Activated naive CD8-positive, alpha-beta T cell treated with anti-CD3 and anti-CD28 coated beads, Interleukin-2, amount 10 ng/mL, durations not matched to agents 7 days and 5 days (primary cell): ENCODE measurements at regions not wholly inside any gene's neighbourhood (a gene's known extent, or its start where the extent isn't known, plus 50 kb on each side); places are given as distances from the start of the nearest gene placed in this dataset.

Experiments
- ATAC-seq: fragments of 150-1000 bp; cut with Tn5 transposase; one replicate; pipeline ENCODE4 v1.10.0; 2021; ENCODE audit warnings: low read depth, moderate library complexity
- POLR2A ChIA-PET: fragments of 350-600 bp; sonication (Branson Sonifier 250); formaldehyde crosslinking; loops from one replicate; lab custom pipeline; 2021; ENCODE audit warnings: antibody characterized with exemption; lab: Charles Lee
- DNase-seq: peaks from one replicate; pipeline ENCODE4 v3.0.0; 2021
- H3K27ac Mint-ChIP-seq: one replicate; pipeline ENCODE4 v1.8.0; 2022; ENCODE audit warnings: mild to moderate bottlenecking, mixed read lengths
- H3K27me3 Mint-ChIP-seq: one replicate; pipeline ENCODE4 v1.8.0; 2022; ENCODE audit warnings: mild to moderate bottlenecking, moderate library complexity, mixed read lengths
- H3K36me3 Mint-ChIP-seq: one replicate; pipeline ENCODE4 v1.8.0; 2021; ENCODE audit warnings: mild to moderate bottlenecking, mixed read lengths
- H3K4me1 Mint-ChIP-seq: one replicate; pipeline ENCODE4 v1.8.0; 2021; ENCODE audit warnings: mixed read lengths
- H3K4me3 Mint-ChIP-seq: one replicate; pipeline ENCODE4 v1.8.0; 2022; ENCODE audit warnings: mild to moderate bottlenecking, moderate library complexity, mixed read lengths
- H3K9me3 Mint-ChIP-seq: one replicate; pipeline ENCODE4 v1.8.0; 2021; ENCODE audit warnings: mixed read lengths

- POLR2A ChIA-PET: no interaction called here
- no peak overlapping the region for H3K4me3 Mint-ChIP-seq
- ATAC-seq: no peak
- DNase-seq: no peak
- no peaks in the 10 kb centered on the region for H3K36me3 Mint-ChIP-seq
- H3K27ac Mint-ChIP-seq: no peak overlapping the region
- peaks cover 2% of the 10 kb centered on the region for H3K9me3 Mint-ChIP-seq
- H3K4me1 Mint-ChIP-seq: no peaks in the 10 kb centered on the region
- H3K27me3 Mint-ChIP-seq: no peaks in the 10 kb centered on the region
Observed at GRCh38 chr6:147003186-147003585, 201.0 kb upstream of the STXBP5 start.

- POLR2A ChIA-PET: no interaction called here
Observed at GRCh38 chr6:147005499-147005898, 198.7 kb upstream of the STXBP5 start.

DNA sequence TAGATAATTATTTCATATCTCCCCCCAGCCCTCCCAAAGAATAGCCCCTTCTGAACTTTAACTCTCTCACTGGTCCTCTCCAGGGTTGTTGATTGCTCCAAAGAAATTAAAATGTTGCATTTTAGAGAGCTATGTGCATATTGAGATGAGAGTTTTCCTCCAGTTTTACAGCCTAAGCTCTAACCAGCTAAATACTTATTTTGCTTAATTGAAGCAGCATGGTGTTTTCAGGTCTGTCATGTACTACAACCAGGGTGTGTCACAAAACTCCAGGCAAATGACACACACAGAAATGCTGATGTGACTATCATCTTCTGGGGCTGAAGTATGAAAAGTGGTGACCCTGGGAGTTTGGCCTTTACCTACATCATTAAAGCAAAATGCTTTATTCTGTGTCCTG, 196.8 kb upstream of the STXBP5 start:
- H3K4me3 Mint-ChIP-seq: no peak overlapping the region
- H3K27me3 Mint-ChIP-seq: no peaks in the 10 kb centered on the region
- peaks cover 4% of the 10 kb centered on the region for H3K9me3 Mint-ChIP-seq
- ATAC-seq (no peak), DNase-seq (no peak)
- H3K27ac Mint-ChIP-seq: no peak overlapping the region
- POLR2A ChIA-PET: no interaction called here
- no peaks in the 10 kb centered on the region for H3K4me1 Mint-ChIP-seq
- peaks cover 2% of the 10 kb centered on the region for H3K36me3 Mint-ChIP-seq

More at GRCh38 chr6:147005499-147005898, 198.7 kb upstream of the STXBP5 start:
- H3K4me3 Mint-ChIP-seq: no peak overlapping the region
- no peak for DNase-seq
- H3K27ac Mint-ChIP-seq: no peak overlapping the region
- H3K9me3 Mint-ChIP-seq: peaks cover 4% of the 10 kb centered on the region
- H3K36me3 Mint-ChIP-seq: peaks cover 2% of the 10 kb centered on the region
- no peak for ATAC-seq
- no peaks in the 10 kb centered on the region for H3K4me1 Mint-ChIP-seq
- H3K27me3 Mint-ChIP-seq: no peaks in the 10 kb centered on the region

DNA sequence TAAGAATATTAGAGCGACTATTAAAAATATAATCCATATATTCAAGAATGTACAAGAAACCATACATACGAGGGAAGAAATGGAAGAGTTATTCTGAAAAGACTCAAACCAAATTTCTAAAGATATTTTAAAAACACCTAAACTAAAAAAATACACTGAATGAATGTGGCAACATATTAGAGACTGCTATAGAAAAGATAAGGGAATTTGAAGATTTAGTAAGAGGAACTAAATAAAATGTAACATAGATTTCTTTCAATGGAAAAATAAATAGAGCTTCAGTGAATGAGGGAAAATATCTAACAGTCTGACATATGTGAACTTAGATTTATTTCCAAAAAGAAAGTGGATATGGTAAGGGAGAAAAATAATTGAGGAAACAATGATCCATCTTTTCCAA, 194.9 kb upstream of the STXBP5 start:
- POLR2A ChIA-PET: no interaction called here
- Mint-ChIP-seq H3K9me3 (peaks cover 3% of the 10 kb centered on the region), H3K27me3 (no peaks in the 10 kb centered on the region), H3K4me3 (no peak overlapping the region), H3K27ac (no peak overlapping the region), H3K4me1 (no peaks in the 10 kb centered on the region), H3K36me3 (peaks cover 2% of the 10 kb centered on the region)
- no peak for ATAC-seq
- no peak for DNase-seq

GRCh38 chr6:147015674-147016073, 188.5 kb upstream of the STXBP5 start:
- DNase-seq (no peak), ATAC-seq (no peak)
- Mint-ChIP-seq H3K27ac (no peak overlapping the region), H3K4me3 (no peak overlapping the region), H3K9me3 (no peaks in the 10 kb centered on the region), H3K27me3 (no peaks in the 10 kb centered on the region), H3K36me3 (no peaks in the 10 kb centered on the region), H3K4me1 (no peaks in the 10 kb centered on the region)
- POLR2A ChIA-PET: no interaction called here

GRCh38 chr6:147016440-147016839, 187.8 kb upstream of the STXBP5 start:
- DNase-seq (no peak), ATAC-seq (no peak)
- no peak overlapping the region for H3K27ac Mint-ChIP-seq
- H3K27me3 Mint-ChIP-seq: no peaks in the 10 kb centered on the region
- POLR2A ChIA-PET: no interaction called here
- H3K36me3 Mint-ChIP-seq: no peaks in the 10 kb centered on the region
- no peaks in the 10 kb centered on the region for H3K4me1 Mint-ChIP-seq
- no peak overlapping the region for H3K4me3 Mint-ChIP-seq
- H3K9me3 Mint-ChIP-seq: no peaks in the 10 kb centered on the region

GRCh38 chr6:147017153-147017552, 187.1 kb upstream of the STXBP5 start:
- Mint-ChIP-seq H3K27me3 (no peaks in the 10 kb centered on the region), H3K9me3 (no peaks in the 10 kb centered on the region), H3K4me3 (no peak overlapping the region), H3K27ac (no peak overlapping the region), H3K4me1 (no peaks in the 10 kb centered on the region), H3K36me3 (no peaks in the 10 kb centered on the region)
- DNase-seq (no peak), ATAC-seq (no peak)
- POLR2A ChIA-PET: no interaction called here

- Mint-ChIP-seq H3K36me3 (no peaks in the 10 kb centered on the region), H3K9me3 (no peaks in the 10 kb centered on the region), H3K27me3 (no peaks in the 10 kb centered on the region), H3K4me3 (no peak overlapping the region), H3K4me1 (no peaks in the 10 kb centered on the region), H3K27ac (no peak overlapping the region)
- DNase-seq (no peak), ATAC-seq (no peak)
- POLR2A ChIA-PET: no interaction called here
Observed at GRCh38 chr6:147019001-147019400, 185.2 kb upstream of the STXBP5 start.

- H3K27ac Mint-ChIP-seq: no peak overlapping the region
- no peaks in the 10 kb centered on the region for H3K4me1 Mint-ChIP-seq
- H3K27me3 Mint-ChIP-seq: no peaks in the 10 kb centered on the region
- H3K9me3 Mint-ChIP-seq: no peaks in the 10 kb centered on the region
- H3K4me3 Mint-ChIP-seq: no peak overlapping the region
- no peaks in the 10 kb centered on the region for H3K36me3 Mint-ChIP-seq
- POLR2A ChIA-PET: no interaction called here
- ATAC-seq: no peak
- DNase-seq: no peak
Observed at GRCh38 chr6:147022041-147022440, 182.2 kb upstream of the STXBP5 start.

DNA sequence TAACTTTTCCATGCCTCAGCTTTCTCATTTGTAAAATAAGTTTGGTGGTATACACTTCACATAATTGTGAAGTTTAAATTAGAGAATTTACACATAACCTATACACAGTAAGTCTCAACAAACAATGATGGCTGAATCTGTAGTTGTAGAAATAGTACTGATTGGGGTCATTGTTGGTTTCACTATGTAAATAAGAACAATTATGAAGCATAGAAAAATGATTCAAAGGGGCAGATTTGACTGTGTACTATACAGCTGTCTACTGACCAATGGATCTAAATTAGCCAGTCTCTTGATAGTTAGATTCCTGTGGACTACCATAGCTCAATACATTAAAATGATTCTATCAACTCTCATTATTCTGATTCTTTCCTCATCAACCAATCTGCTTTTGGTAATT, 181.1 kb upstream of the STXBP5 start:
- POLR2A ChIA-PET: no interaction called here
- ATAC-seq (no peak), DNase-seq (no peak)
- no peak overlapping the region for H3K4me3 Mint-ChIP-seq
- no peaks in the 10 kb centered on the region for H3K9me3 Mint-ChIP-seq
- H3K27me3 Mint-ChIP-seq: no peaks in the 10 kb centered on the region
- no peaks in the 10 kb centered on the region for H3K4me1 Mint-ChIP-seq
- H3K36me3 Mint-ChIP-seq: no peaks in the 10 kb centered on the region
- no peak overlapping the region for H3K27ac Mint-ChIP-seq

DNA sequence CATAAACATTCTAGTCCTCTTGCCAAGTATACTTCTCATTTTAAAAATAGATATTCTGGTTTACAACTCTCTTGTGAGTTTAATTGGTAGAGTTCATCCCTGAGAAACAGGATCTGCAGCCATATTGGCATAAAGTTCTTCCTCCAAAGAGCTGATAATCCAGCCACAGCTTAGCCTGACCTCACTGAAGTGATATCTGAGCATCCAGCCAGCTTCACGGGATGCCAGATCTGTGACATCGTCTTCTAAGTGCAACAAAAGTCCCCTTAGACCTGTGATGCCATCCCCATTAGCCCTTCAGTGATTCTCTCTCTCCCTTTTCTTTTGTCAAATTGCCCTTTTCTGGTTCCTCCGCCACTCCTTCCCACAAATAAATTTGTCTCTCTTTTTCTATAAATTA, 180.6 kb upstream of the STXBP5 start:
- Mint-ChIP-seq H3K4me1 (no peaks in the 10 kb centered on the region), H3K4me3 (no peak overlapping the region), H3K27ac (no peak overlapping the region), H3K36me3 (no peaks in the 10 kb centered on the region), H3K27me3 (no peaks in the 10 kb centered on the region), H3K9me3 (no peaks in the 10 kb centered on the region)
- DNase-seq: no peak
- no peak for ATAC-seq
- POLR2A ChIA-PET: no interaction called here

DNA sequence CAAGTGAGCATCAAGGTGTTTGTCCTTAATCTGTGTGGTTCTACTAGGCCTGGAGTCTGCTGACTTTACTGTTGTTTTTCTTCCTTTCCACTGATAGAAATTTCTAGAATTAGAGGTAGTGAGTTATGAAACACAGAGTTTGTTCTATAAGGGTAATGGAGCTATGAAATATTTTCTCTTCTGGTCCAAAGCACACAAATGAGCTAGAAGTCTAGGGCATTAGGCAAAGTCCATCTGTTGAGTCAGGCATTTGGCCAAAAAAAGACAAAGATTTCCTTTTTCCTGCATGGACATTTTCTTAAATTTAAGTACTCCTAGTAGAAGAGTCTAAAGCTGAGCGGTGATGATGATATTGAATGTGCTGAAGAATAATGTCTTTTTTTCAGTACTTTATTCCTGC, 174.3 kb upstream of the STXBP5 start:
- POLR2A ChIA-PET: no interaction called here

DNA sequence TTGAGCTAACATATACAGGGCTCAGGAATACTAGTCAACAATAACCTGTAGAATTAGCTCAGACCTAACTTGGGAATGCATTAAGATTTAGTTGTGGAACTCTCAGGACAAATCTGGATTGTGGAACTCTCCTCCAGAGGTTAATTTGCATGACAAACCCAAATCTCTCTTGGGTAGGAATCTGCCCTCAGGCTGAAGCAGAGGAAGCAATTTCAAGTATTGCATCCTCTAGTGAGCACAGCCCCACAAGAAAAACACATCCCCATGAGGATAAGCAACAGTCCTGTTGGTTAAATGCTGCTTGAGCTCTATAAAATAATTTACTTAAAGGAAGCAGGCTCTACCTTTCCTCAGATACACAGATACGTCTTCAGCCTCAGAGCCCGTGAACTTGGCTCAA, 170.9 kb upstream of the STXBP5 start:
- peaks cover 3% of the 10 kb centered on the region for H3K27me3 Mint-ChIP-seq
- H3K4me3 Mint-ChIP-seq: no peak overlapping the region
- H3K4me1 Mint-ChIP-seq: no peaks in the 10 kb centered on the region
- no peak for ATAC-seq
- H3K9me3 Mint-ChIP-seq: no peaks in the 10 kb centered on the region
- no peak for DNase-seq
- no peaks in the 10 kb centered on the region for H3K36me3 Mint-ChIP-seq
- POLR2A ChIA-PET: no interaction called here
- no peak overlapping the region for H3K27ac Mint-ChIP-seq

More for the DNA sequence above, 174.3 kb upstream of the STXBP5 start:
- no peaks in the 10 kb centered on the region for H3K9me3 Mint-ChIP-seq
- H3K27me3 Mint-ChIP-seq: peaks cover 3% of the 10 kb centered on the region
- DNase-seq (no peak), ATAC-seq (no peak)
- no peak overlapping the region for H3K4me3 Mint-ChIP-seq
- no peak overlapping the region for H3K27ac Mint-ChIP-seq
- no peaks in the 10 kb centered on the region for H3K36me3 Mint-ChIP-seq
- no peaks in the 10 kb centered on the region for H3K4me1 Mint-ChIP-seq

DNA sequence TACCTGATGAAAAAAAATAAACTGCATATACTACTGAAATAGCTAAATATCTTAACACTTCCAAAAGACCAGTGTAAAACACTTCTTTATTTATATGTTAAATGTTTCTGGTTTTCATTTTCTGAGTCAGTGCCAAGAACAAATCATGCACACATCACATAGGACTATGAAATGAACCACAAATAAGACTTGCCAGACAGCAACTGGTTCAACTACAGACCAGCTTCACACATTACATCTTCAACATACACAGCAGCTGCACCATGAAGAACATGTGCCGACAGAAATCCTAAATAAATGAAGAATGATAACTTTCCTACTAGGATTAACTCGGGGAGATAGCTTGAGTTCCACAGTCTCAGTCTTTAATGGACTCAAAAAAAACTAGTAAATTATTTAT, 168.3 kb upstream of the STXBP5 start:
- Mint-ChIP-seq H3K36me3 (no peaks in the 10 kb centered on the region), H3K4me3 (no peak overlapping the region), H3K27me3 (no peaks in the 10 kb centered on the region), H3K9me3 (no peaks in the 10 kb centered on the region), H3K4me1 (no peaks in the 10 kb centered on the region), H3K27ac (no peak overlapping the region)
- POLR2A ChIA-PET: no interaction called here
- ATAC-seq (no peak), DNase-seq (no peak)

DNA sequence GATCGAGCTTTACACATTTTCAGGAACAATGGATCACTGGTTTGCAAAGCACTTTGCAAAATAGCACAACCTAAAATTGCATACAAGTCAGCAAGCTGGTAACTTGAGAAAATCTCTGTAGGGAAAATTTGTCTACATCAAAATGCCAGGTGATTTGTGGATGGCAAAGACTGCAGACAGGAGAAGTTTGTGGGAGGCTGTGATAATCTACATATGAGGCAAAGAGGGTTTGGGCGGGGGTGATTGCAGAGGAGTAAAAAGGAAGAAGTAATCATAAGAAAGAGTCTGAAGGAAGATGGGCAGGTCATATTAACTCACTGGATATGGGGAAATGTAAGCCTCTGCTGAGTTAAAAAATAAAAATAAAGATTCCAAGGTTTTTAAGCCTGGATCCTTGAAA, 166.3 kb upstream of the STXBP5 start:
- H3K9me3 Mint-ChIP-seq: no peaks in the 10 kb centered on the region
- ATAC-seq (no peak), DNase-seq (no peak)
- H3K4me3 Mint-ChIP-seq: no peak overlapping the region
- H3K27me3 Mint-ChIP-seq: no peaks in the 10 kb centered on the region
- no peaks in the 10 kb centered on the region for H3K4me1 Mint-ChIP-seq
- POLR2A ChIA-PET: no interaction called here
- H3K27ac Mint-ChIP-seq: no peak overlapping the region
- H3K36me3 Mint-ChIP-seq: no peaks in the 10 kb centered on the region
